ENCODE measurements at regions not wholly inside any gene's neighbourhood (a gene's known extent, or its start where the extent isn't known, plus 50 kb on each side); places are given as distances from the start of the nearest gene placed in this dataset.

GRCh38 chr15:54843006-54843405, 353.7 kb downstream of the RSL24D1 start:
- no peaks in the 10 kb centered on the region for H3K36me3 ChIP-seq
- intact Hi-C loops (cut with DNase I), result no loop called here
- H3K27ac ChIP-seq, result no peak overlapping the region
- H3K9me3 ChIP-seq, result no peaks in the 10 kb centered on the region
- DNase-seq (no peak), ATAC-seq (no peak)
- no peak for TF ChIP-seq CTCF (IDR thresholded peaks at IDR 0.05)
- no peak overlapping the region for H3K4me3 ChIP-seq
- no peaks in the 10 kb centered on the region for H3K27me3 ChIP-seq
- H3K4me1 ChIP-seq, result no peaks in the 10 kb centered on the region

- ATAC-seq, result no peak
- no peak overlapping the region for H3K27ac ChIP-seq
These were observed 354.9 kb downstream of the RSL24D1 start for GRCh38 chr15:54841701-54842305.

GRCh38 chr15:54840621-54841398, 355.9 kb downstream of the RSL24D1 start:
- Histone ChIP-seq H3K36me3 (no peaks in the 10 kb centered on the region), H3K4me3 (no peak overlapping the region), H3K27ac (no peak overlapping the region), H3K9me3 (no peaks in the 10 kb centered on the region), H3K27me3 (no peaks in the 10 kb centered on the region), H3K4me1 (no peaks in the 10 kb centered on the region)
- ATAC-seq, result no peak
- intact Hi-C loops (cut with DNase I), result no loop called here
- no peak for TF ChIP-seq CTCF (IDR thresholded peaks at IDR 0.05)
- DNase-seq, result peak in 1 of 4 donors; percentile 5

More at GRCh38 chr15:54841701-54842305, 354.9 kb downstream of the RSL24D1 start:
- intact Hi-C loops (cut with DNase I), result no loop called here
- Histone ChIP-seq H3K4me1 (no peaks in the 10 kb centered on the region), H3K9me3 (no peaks in the 10 kb centered on the region), H3K27me3 (no peaks in the 10 kb centered on the region), H3K36me3 (no peaks in the 10 kb centered on the region), H3K4me3 (no peak overlapping the region)
- no peak for TF ChIP-seq CTCF (IDR thresholded peaks at IDR 0.05)
- DNase-seq, result no peak

- ATAC-seq (no peak), DNase-seq (no peak)
- no peaks in the 10 kb centered on the region for H3K4me1 ChIP-seq
- intact Hi-C loops (cut with DNase I), result no loop called here
- H3K36me3 ChIP-seq, result no peaks in the 10 kb centered on the region
- H3K27ac ChIP-seq, result no peak overlapping the region
- H3K4me3 ChIP-seq, result no peak overlapping the region
- H3K9me3 ChIP-seq, result no peaks in the 10 kb centered on the region
- TF ChIP-seq CTCF (IDR thresholded peaks at IDR 0.05), result no peak
- H3K27me3 ChIP-seq, result no peaks in the 10 kb centered on the region
These were observed 357.4 kb downstream of the RSL24D1 start for GRCh38 chr15:54839379-54839778.

GRCh38 chr15:54836052-54836795, 360.5 kb downstream of the RSL24D1 start:
- intact Hi-C loops (cut with DNase I), result no loop called here
- ATAC-seq (no peak), DNase-seq (no peak)
- no peaks in the 10 kb centered on the region for H3K27me3 ChIP-seq
- no peaks in the 10 kb centered on the region for H3K36me3 ChIP-seq
- H3K4me3 ChIP-seq, result no peak overlapping the region
- H3K27ac ChIP-seq, result no peak overlapping the region
- H3K4me1 ChIP-seq, result no peaks in the 10 kb centered on the region
- no peak for TF ChIP-seq CTCF (IDR thresholded peaks at IDR 0.05)
- H3K9me3 ChIP-seq, result no peaks in the 10 kb centered on the region
